CD14-positive monocyte (primary cell): ENCODE measurements at regions not wholly inside any gene's neighbourhood (a gene's known extent, or its start where the extent isn't known, plus 50 kb on each side); places are given as distances from the start of the nearest gene placed in this dataset.

Source experiments
- DNase-seq, 3 donors: peaks; one replicate each; pipeline ENCODE4 v3.0.0-alpha.2; 2011 to 2022
- H2AFZ ChIP-seq: 2 replicates; pipeline ENCODE4 v1.6.0; 2012; ENCODE audit warnings: mild to moderate bottlenecking, low read depth, low read length, inconsistent platforms; ENCODE audit not compliant: insufficient read depth, poor library complexity, severe bottlenecking
- H3K27ac ChIP-seq, 2 donors: 1 replicate in 1 of 2; 2 replicates in 1 of 2; pipeline ENCODE4 v1.5.1; 2012 to 2013; ENCODE audit warnings: low read length in 2 of 2, control low read depth in 1 of 2, inconsistent platforms in 1 of 2, low read depth in 1 of 2, mild to moderate bottlenecking in 1 of 2
- H3K27me3 ChIP-seq, 2 donors: one replicate each; pipeline versions ENCODE4 v1.6.0 to v1.6.1; 2011 to 2013; ENCODE audit warnings: low read length in 2 of 2; ENCODE audit not compliant: control insufficient read depth in 2 of 2, insufficient read depth in 2 of 2
- H3K36me3 ChIP-seq, 2 donors: replicated peaks in 1 of 2; 1 replicate in 1 of 2; 2 replicates in 1 of 2; pipeline versions ENCODE4 v1.5.1 to v1.6.1; 2012 to 2013; ENCODE audit warnings: low read length in 2 of 2, control low read depth in 1 of 2, inconsistent platforms in 1 of 2, mild to moderate bottlenecking in 1 of 2; ENCODE audit not compliant: insufficient read depth in 2 of 2, control insufficient read depth in 1 of 2
- H3K4me1 ChIP-seq, 2 donors: 1 replicate in 1 of 2; 2 replicates in 1 of 2; pipeline versions ENCODE4 v1.5.1 to v1.6.1; 2012 to 2013; ENCODE audit warnings: low read length in 2 of 2, control low read depth in 1 of 2, inconsistent platforms in 1 of 2, mild to moderate bottlenecking in 1 of 2, moderate library complexity in 1 of 2; ENCODE audit not compliant: insufficient read depth in 2 of 2, control insufficient read depth in 1 of 2
- H3K4me2 ChIP-seq: replicated peaks from 2 replicates; pipeline ENCODE3; 2012; ENCODE audit warnings: low read length, moderate library complexity, mild to moderate bottlenecking; ENCODE audit not compliant: poor library complexity, severe bottlenecking; ENCODE audit errors: extremely low read depth
- H3K4me3 ChIP-seq, 3 experiments: fragments of 200-600 bp in 1 of 3; sonication (generic) in 1 of 3; replicated peaks in 1 of 3; 1 replicate in 2 of 3; 2 replicates in 1 of 3; pipeline ENCODE4 v1.5.1; 2011 to 2013; ENCODE audit warnings: low read length in 3 of 3, mild to moderate bottlenecking in 3 of 3, control low read depth in 2 of 3, low read depth in 2 of 3, inconsistent platforms in 1 of 3, moderate library complexity in 1 of 3
- H3K79me2 ChIP-seq: 2 replicates; pipeline ENCODE4 v1.6.0; 2012; ENCODE audit warnings: mild to moderate bottlenecking, control low read depth, inconsistent platforms, low read length, moderate library complexity; ENCODE audit not compliant: insufficient read depth
- H3K9ac ChIP-seq: 2 replicates; pipeline ENCODE4 v1.6.0; 2017; ENCODE audit warnings: low read length, mild to moderate bottlenecking; ENCODE audit not compliant: insufficient read depth, poor library complexity, severe bottlenecking
- H3K9me3 ChIP-seq, 2 donors: replicated peaks in 1 of 2; 1 replicate in 1 of 2; 2 replicates in 1 of 2; pipeline versions ENCODE4 v1.5.1 to v1.6.1; 2012 to 2013; ENCODE audit warnings: low read length in 2 of 2, control low read depth in 1 of 2; ENCODE audit not compliant: control insufficient read depth in 1 of 2, insufficient read depth in 1 of 2
- H4K20me1 ChIP-seq: 2 replicates; pipeline ENCODE4 v1.6.0; 2012; ENCODE audit warnings: mild to moderate bottlenecking, low read length, control low read depth, moderate library complexity; ENCODE audit not compliant: insufficient read depth
- H3K27ac Mint-ChIP-seq, 7 donors: one replicate each; pipeline ENCODE4 v1.8.0; 2020; ENCODE audit warnings: mild to moderate bottlenecking in 7 of 7, mixed read lengths in 7 of 7, moderate library complexity in 6 of 7, inconsistent platforms in 2 of 7
- H3K27me3 Mint-ChIP-seq, 3 donors: one replicate each; pipeline ENCODE4 v1.8.0; 2021 to 2022; ENCODE audit warnings: low read depth in 3 of 3, mild to moderate bottlenecking in 3 of 3, mixed read lengths in 3 of 3, moderate library complexity in 3 of 3, inconsistent platforms in 1 of 3
- H3K36me3 Mint-ChIP-seq, 2 donors: one replicate each; pipeline ENCODE4 v1.8.0; 2020; ENCODE audit warnings: mixed read lengths in 2 of 2, inconsistent platforms in 1 of 2, mild to moderate bottlenecking in 1 of 2
- H3K4me1 Mint-ChIP-seq: one replicate; pipeline ENCODE4 v1.8.0; 2020; ENCODE audit warnings: mild to moderate bottlenecking, mixed read lengths
- H3K4me3 Mint-ChIP-seq, 2 donors: one replicate each; pipeline ENCODE4 v1.8.0; 2020; ENCODE audit warnings: mild to moderate bottlenecking in 2 of 2, mixed read lengths in 2 of 2, moderate library complexity in 1 of 2
- H3K9me3 Mint-ChIP-seq, 7 donors: one replicate each; pipeline ENCODE4 v1.8.0; 2020 to 2022; ENCODE audit warnings: mixed read lengths in 7 of 7, mild to moderate bottlenecking in 6 of 7, moderate library complexity in 6 of 7, inconsistent platforms in 2 of 7
- CTCF ChIP-seq: fragments of 200-600 bp; IDR thresholded peaks from one replicate; pipeline ENCODE4 v1.8.0; 2022; ENCODE audit warnings: antibody characterized with exemption, mild to moderate bottlenecking
- WGBS: methylation state at CpG from one replicate; pipeline ENCODE4 v1.1.5; 2013; ENCODE audit warnings: missing lambda C conversion rate; ENCODE audit not compliant: insufficient coverage; 5-methylcytosine and 5-hydroxymethylcytosine counted together
- intact Hi-C, 2 donors: fragments of 100-400 bp; cut with micrococcal nuclease; formaldehyde crosslinking; loops; one replicate each; pipeline versions ENCODE4 v1.15.0 to v1.15.1; 2023

- intact Hi-C loops, result no loop called here
- Mint-ChIP-seq H3K36me3 (no peaks in the 10 kb centered on the region), H3K4me1 (peaks cover 3% of the 10 kb centered on the region), H3K27ac (no peak overlapping the region), H3K27me3 (no peaks in the 10 kb centered on the region), H3K4me3 (no peak overlapping the region), H3K9me3 (no peaks in the 10 kb centered on the region)
- Histone ChIP-seq H3K36me3 (peaks cover 0 to 4% of the 10 kb centered on the region in 2 donors), H3K27ac (no peak overlapping the region), H3K79me2 (no peaks in the 10 kb centered on the region), H3K4me3 (no peak overlapping the region), H2AFZ (no peak overlapping the region), H3K9ac (no peak overlapping the region), H3K27me3 (no peaks in the 10 kb centered on the region), H3K4me2 (no peak overlapping the region), H4K20me1 (no peaks in the 10 kb centered on the region), H3K9me3 (no peaks in the 10 kb centered on the region), H3K4me1 (no peaks in the 10 kb centered on the region)
- no CpG with 5 or more reads among the region's 5 CpGs for WGBS
- TF ChIP-seq CTCF, result no peak
- DNase-seq, result no peak
Measured at GRCh38 chr9:717722-718121, 123.8 kb upstream of the DMRT1 start.

- no peak overlapping the region for H2AFZ ChIP-seq
- no peak for DNase-seq
- Mint-ChIP-seq H3K27ac (no peak overlapping the region), H3K4me3 (no peak overlapping the region), H3K4me1 (peaks cover 3% of the 10 kb centered on the region), H3K27me3 (peaks cover 0 to 1% (median 0%) of the 10 kb centered on the region in 3 donors), H3K9me3 (no peaks in the 10 kb centered on the region), H3K36me3 (no peaks in the 10 kb centered on the region)
- H3K27me3 ChIP-seq, result no peaks in the 10 kb centered on the region
- H3K4me1 ChIP-seq, result no peaks in the 10 kb centered on the region
- no peak overlapping the region for H3K27ac ChIP-seq
- no peak overlapping the region for H3K9ac ChIP-seq
- TF ChIP-seq CTCF, result no peak
- H4K20me1 ChIP-seq, result no peaks in the 10 kb centered on the region
- H3K36me3 ChIP-seq, result no peaks in the 10 kb centered on the region
- no peaks in the 10 kb centered on the region for H3K9me3 ChIP-seq
- H3K4me3 ChIP-seq, result no peak overlapping the region
- H3K4me2 ChIP-seq, result no peak overlapping the region
- no CpG with 5 or more reads among the region's 5 CpGs for WGBS
- H3K79me2 ChIP-seq, result no peaks in the 10 kb centered on the region
- intact Hi-C loops, result no loop called here
Measured at GRCh38 chr9:720239-720881, 121.1 kb upstream of the DMRT1 start.
